ENCODE measurements at regions not wholly inside any gene's neighbourhood (a gene's known extent, or its start where the extent isn't known, plus 50 kb on each side); places are given as distances from the start of the nearest gene placed in this dataset.

DNA sequence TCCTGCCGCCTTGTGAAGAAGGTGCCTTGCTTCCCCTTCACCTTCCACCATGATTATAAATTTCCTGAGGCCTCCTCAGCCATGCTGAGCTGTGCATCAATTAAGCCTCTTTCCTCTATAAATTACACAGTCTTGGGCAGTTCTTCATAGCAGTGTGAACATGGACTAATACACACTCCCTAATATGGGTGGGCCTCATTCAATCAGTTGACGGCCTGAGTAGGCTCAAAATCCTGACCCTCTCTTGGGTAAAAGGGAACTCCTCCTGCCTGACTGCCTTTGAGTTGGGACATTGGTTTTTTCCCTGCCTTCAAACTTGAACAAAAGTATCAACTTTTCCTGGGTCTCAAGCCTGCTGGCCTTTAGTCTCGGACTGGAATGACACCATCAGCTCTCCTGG is 96.6 kb upstream of the PROKR2 start:
- H2AK5ac ChIP-seq (ENCODE audit: low read depth, low read length), result no peak overlapping the region
- POLR2A ChIA-PET (ENCODE audit: partially characterized antibody), result no interaction called here

More for the DNA sequence above, 96.6 kb upstream of the PROKR2 start:
- Histone ChIP-seq H4K8ac (ENCODE audit: extremely low read depth, insufficient read depth, low read length) (no peak overlapping the region), H3K9me3 (ENCODE audit: insufficient read depth in 2 of 2, low read depth in 1 of 2, low read length in 1 of 2) (no peaks in the 10 kb centered on the region), H3K79me1 (ENCODE audit: low read depth, low read length) (no peaks in the 10 kb centered on the region), H3K56ac (replicated peaks; ENCODE audit: insufficient read length, low read depth, low read length) (no peak overlapping the region), H3K14ac (ENCODE audit: insufficient read length) (no peak overlapping the region), H3K9ac (replicated peaks in 1 of 4; ENCODE audit: extremely low read depth in 1 of 4, low read depth in 3 of 4, low read length in 3 of 4) (no peak overlapping the region), H3K4me1 (replicated peaks in 1 of 4; ENCODE audit: control insufficient read depth in 3 of 4, insufficient read depth in 4 of 4, low read length in 3 of 4) (no peaks in the 10 kb centered on the region), H3K27me3 (replicated peaks in 1 of 4; ENCODE audit: control insufficient read depth in 3 of 4, extremely low read depth in 1 of 4, insufficient read depth in 3 of 4, low read length in 3 of 4) (no peaks in the 10 kb centered on the region), H3K4ac (replicated peaks; ENCODE audit: insufficient read length, low read depth, low read length) (no peak overlapping the region), H3K4me2 (ENCODE audit: insufficient read depth in 1 of 2, low read depth in 2 of 2, low read length in 2 of 2) (no peak overlapping the region), H2BK5ac (ENCODE audit: low read depth, low read length) (no peak overlapping the region), H2BK12ac (ENCODE audit: low read depth, low read length) (no peak overlapping the region), H4K20me1 (replicated peaks in 1 of 2; ENCODE audit: control insufficient read depth in 1 of 2, insufficient read depth in 2 of 2, low read length in 2 of 2) (no peaks in the 10 kb centered on the region), H2BK15ac (ENCODE audit: low read length) (no peak overlapping the region), H4K91ac (replicated peaks; ENCODE audit: insufficient read length, low read length) (no peak overlapping the region), H2BK120ac (replicated peaks; ENCODE audit: low read depth, low read length) (no peak overlapping the region), H2BK20ac (ENCODE audit: low read length) (no peak overlapping the region), H4K5ac (ENCODE audit: insufficient read length, low read depth, low read length) (no peak overlapping the region), H3K79me2 (ENCODE audit: control insufficient read depth in 1 of 2, insufficient read depth in 2 of 2, low read length in 2 of 2) (no peaks in the 10 kb centered on the region), H3K23me2 (ENCODE audit: low read depth, low read length) (no peaks in the 10 kb centered on the region), H3K27ac (ENCODE audit: low read depth, low read length) (no peak overlapping the region), H3K36me3 (ENCODE audit: control insufficient read depth in 2 of 4, insufficient read depth in 4 of 4, low read length in 3 of 4) (no peaks in the 10 kb centered on the region), H3K4me3 (ENCODE audit: extremely low read depth in 1 of 4, insufficient read depth in 2 of 4, low read depth in 3 of 4, low read length in 4 of 4) (no peak overlapping the region), H3K18ac (ENCODE audit: extremely low read depth, low read length) (no peak overlapping the region), H2AFZ (ENCODE audit: low read length) (no peak overlapping the region), H3K23ac (ENCODE audit: insufficient read length) (no peak overlapping the region)
- FAIRE-seq (no peak), DNase-seq (ENCODE audit: low read depth in 1 of 2, low spot score in 2 of 2) (no peak)
- WGBS, 2 experiments (ENCODE audit: extremely low coverage in 1 of 2, insufficient coverage in 1 of 2, insufficient read length in 1 of 2, insufficient replicate concordance in 2 of 2, low coverage in 1 of 2, low lambda C conversion rate in 2 of 2, missing lambda C conversion rate in 1 of 2), result 92% methylated on average over 3 of the region's 3 CpGs; no CpG with 5 or more reads in 1 of the 2 experiments
- TF ChIP-seq CHD2 (IDR thresholded peaks at IDR 0.05; ENCODE audit: low read length), result no peak
- no peak for TF ChIP-seq EP300 (IDR thresholded peaks at IDR 0.05; ENCODE audit: borderline replicate concordance in 1 of 2, low read depth in 2 of 2, low read length in 2 of 2)
- no peak for TF ChIP-seq TAF7 (optimal IDR thresholded peaks at IDR 0.05; ENCODE audit: borderline replicate concordance, low read depth, low read length)
- TF ChIP-seq TBP (IDR thresholded peaks at IDR 0.05; ENCODE audit: low read depth, low read length), result no peak
- no peak for TF ChIP-seq KDM4A (IDR thresholded peaks at IDR 0.05; ENCODE audit: low read depth, low read length, severe bottlenecking)
- TF ChIP-seq JUND (IDR thresholded peaks at IDR 0.05; ENCODE audit: low read length), result no peak
- no peak for TF ChIP-seq BCL11A (IDR thresholded peaks at IDR 0.05; ENCODE audit: low read depth in 2 of 2, low read length in 2 of 2)
- no peak for TF ChIP-seq PHF8 (conservative IDR thresholded peaks at IDR 0.05; ENCODE audit: low read depth, low read length)
- TF ChIP-seq TAF1 (IDR thresholded peaks at IDR 0.05; ENCODE audit: low read depth, low read length), result no peak
- no peak for TF ChIP-seq ATF3 (IDR thresholded peaks at IDR 0.05; ENCODE audit: insufficient read depth, low read depth, low read length)
- no peak for TF ChIP-seq HDAC6 (IDR thresholded peaks at IDR 0.05; ENCODE audit: low read depth, low read length)
- no peak for TF ChIP-seq NANOG (IDR thresholded peaks at IDR 0.05; ENCODE audit: insufficient read depth, low read depth, low read length, poor library complexity, severe bottlenecking)
- TF ChIP-seq SP2 (IDR thresholded peaks at IDR 0.05; ENCODE audit: low read length), result no peak
- no peak for TF ChIP-seq JUN (IDR thresholded peaks at IDR 0.05; ENCODE audit: low read depth, low read length)
- CTCF ChIA-PET (ENCODE audit: partially characterized antibody), result interaction anchor here (1.5 kb wide), 1 partner anchor 208 kb away, joined by 6 read pairs; no protein-coding TSS in a partner anchor
